ENCODE measurements at regions not wholly inside any gene's neighbourhood (a gene's known extent, or its start where the extent isn't known, plus 50 kb on each side); places are given as distances from the start of the nearest gene placed in this dataset.

- no peak for DNase-seq (ENCODE audit: low read depth)
Observed at GRCh38 chr3:178302966-178303930, 233.0 kb upstream of the KCNMB2 start.

- no peak for DNase-seq (ENCODE audit: low read depth)
Observed at GRCh38 chr3:178304758-178305467, 231.3 kb upstream of the KCNMB2 start.

GRCh38 chr3:178306432-178307115 is 229.7 kb upstream of the KCNMB2 start:
- DNase-seq (ENCODE audit: low read depth), result no peak

GRCh38 chr3:178308771-178309170 is 227.5 kb upstream of the KCNMB2 start:
- no peak for DNase-seq (ENCODE audit: low read depth)

- no peak for DNase-seq (ENCODE audit: low read depth)
Observed at GRCh38 chr3:178310949-178311348, 225.3 kb upstream of the KCNMB2 start.

GRCh38 chr3:178313716-178314115 is 222.5 kb upstream of the KCNMB2 start:
- no peak for DNase-seq (ENCODE audit: low read depth)

- DNase-seq (ENCODE audit: low read depth), result no peak
Observed at GRCh38 chr3:178318340-178318739, 217.9 kb upstream of the KCNMB2 start.

GRCh38 chr3:178318941-178319816 is 217.1 kb upstream of the KCNMB2 start:
- DNase-seq (ENCODE audit: low read depth), result no peak

GRCh38 chr3:178320456-178321351 is 215.5 kb upstream of the KCNMB2 start:
- DNase-seq (ENCODE audit: low read depth), result no peak

- no peak for DNase-seq (ENCODE audit: low read depth)
Observed at GRCh38 chr3:178324356-178324755, 211.9 kb upstream of the KCNMB2 start.

GRCh38 chr3:178325330-178325729 is 210.9 kb upstream of the KCNMB2 start:
- DNase-seq (ENCODE audit: low read depth), result no peak

GRCh38 chr3:178329936-178330335 is 206.3 kb upstream of the KCNMB2 start:
- no peak for DNase-seq (ENCODE audit: low read depth)

- no peak for DNase-seq (ENCODE audit: low read depth)
Observed at GRCh38 chr3:178334239-178334638, 202.0 kb upstream of the KCNMB2 start.

GRCh38 chr3:178336336-178336735 is 199.9 kb upstream of the KCNMB2 start:
- no peak for DNase-seq (ENCODE audit: low read depth)

GRCh38 chr3:178340506-178340905 is 195.7 kb upstream of the KCNMB2 start:
- DNase-seq (ENCODE audit: low read depth), result no peak

- no peak for DNase-seq (ENCODE audit: low read depth)
Observed at GRCh38 chr3:178341636-178342035, 194.6 kb upstream of the KCNMB2 start.

- DNase-seq (ENCODE audit: low read depth), result no peak
Observed at GRCh38 chr3:178342111-178342510, 194.1 kb upstream of the KCNMB2 start.

GRCh38 chr3:178343433-178344038 is 192.7 kb upstream of the KCNMB2 start:
- no peak for DNase-seq (ENCODE audit: low read depth)

- no peak for DNase-seq (ENCODE audit: low read depth)
Observed at GRCh38 chr3:178345944-178346343, 190.3 kb upstream of the KCNMB2 start.
